ENCODE measurements at regions not wholly inside any gene's neighbourhood (a gene's known extent, or its start where the extent isn't known, plus 50 kb on each side); places are given as distances from the start of the nearest gene placed in this dataset.

DNA sequence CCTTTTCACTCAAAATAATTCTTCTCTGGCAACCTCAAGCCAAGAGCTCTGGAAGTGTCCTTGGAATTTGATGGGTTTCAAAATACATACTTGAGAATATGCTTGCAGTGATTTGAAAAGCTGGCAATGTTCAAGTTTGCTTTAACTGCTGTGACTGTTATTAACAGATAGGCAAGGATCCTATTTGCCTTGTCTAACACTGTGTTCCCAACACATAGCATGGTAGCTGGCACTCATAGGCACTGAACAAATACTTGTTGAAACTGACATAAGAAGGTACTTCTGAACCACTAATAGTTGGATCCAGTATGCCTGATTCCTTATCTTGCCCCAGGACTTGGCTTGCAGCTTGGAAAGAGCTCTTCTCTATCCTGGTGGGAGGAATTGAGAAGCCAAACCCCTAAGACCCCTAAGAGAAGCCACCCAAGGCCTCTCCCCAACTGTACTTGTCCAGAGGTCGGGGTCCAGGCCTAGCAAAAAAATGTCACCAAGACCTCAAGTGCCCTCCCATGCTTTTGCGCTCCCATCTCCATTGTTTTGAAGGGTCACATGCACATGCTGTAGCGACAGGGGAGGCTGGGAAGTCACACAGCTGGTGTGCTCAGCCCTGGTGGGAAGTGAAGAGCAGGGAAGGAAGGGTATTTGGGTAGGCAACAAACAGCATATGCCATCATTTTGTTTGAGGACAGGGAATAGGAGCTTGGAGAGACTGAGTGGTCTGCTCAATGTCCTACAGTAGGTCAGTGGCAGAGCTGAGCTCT, 118.4 kb upstream of the HAAO start:
- H3K4me3 ChIP-seq (ENCODE audit: low read depth, low read length) = no peak overlapping the region
- no peaks in the 10 kb centered on the region for H3K36me3 ChIP-seq (replicated peaks)
- in situ Hi-C loops (cut with HindIII; ENCODE audit: low pct_ligation_motif_present, low sequenced_read_pairs) = no loop called here
- H3K27me3 ChIP-seq (replicated peaks) = no peaks in the 10 kb centered on the region
- TF ChIP-seq, protein P1, sequence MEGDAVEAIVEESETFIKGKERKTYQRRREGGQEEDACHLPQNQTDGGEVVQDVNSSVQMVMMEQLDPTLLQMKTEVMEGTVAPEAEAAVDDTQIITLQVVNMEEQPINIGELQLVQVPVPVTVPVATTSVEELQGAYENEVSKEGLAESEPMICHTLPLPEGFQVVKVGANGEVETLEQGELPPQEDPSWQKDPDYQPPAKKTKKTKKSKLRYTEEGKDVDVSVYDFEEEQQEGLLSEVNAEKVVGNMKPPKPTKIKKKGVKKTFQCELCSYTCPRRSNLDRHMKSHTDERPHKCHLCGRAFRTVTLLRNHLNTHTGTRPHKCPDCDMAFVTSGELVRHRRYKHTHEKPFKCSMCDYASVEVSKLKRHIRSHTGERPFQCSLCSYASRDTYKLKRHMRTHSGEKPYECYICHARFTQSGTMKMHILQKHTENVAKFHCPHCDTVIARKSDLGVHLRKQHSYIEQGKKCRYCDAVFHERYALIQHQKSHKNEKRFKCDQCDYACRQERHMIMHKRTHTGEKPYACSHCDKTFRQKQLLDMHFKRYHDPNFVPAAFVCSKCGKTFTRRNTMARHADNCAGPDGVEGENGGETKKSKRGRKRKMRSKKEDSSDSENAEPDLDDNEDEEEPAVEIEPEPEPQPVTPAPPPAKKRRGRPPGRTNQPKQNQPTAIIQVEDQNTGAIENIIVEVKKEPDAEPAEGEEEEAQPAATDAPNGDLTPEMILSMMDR (IDR thresholded peaks at IDR 0.05; ENCODE audit: low read depth, low read length, missing control alignments) = no peak
- DNase-seq = no peak
- no peak overlapping the region for H3K27ac ChIP-seq

DNA sequence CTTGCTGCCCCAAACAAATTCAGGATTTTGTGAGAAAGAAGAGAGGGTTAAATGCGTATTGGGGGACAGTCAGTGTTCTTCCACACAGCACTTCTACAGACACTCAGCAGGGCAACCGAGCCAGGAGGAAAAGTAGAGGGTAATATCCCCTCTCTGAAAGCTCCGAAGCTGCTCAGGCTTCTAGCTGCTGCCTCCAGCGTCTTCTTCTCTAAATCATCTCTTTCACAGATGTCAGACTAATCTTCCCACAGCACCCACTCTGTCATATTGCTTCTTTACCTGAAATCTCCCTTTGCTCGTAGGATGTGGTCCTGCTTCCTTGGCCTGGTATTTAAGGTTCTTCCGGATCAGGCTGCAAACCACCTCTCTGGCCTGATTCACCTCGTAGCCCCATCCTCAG, 117.6 kb upstream of the HAAO start:
- in situ Hi-C loops (cut with HindIII; ENCODE audit: low pct_ligation_motif_present, low sequenced_read_pairs) = no loop called here
- TF ChIP-seq, protein P1 (IDR thresholded peaks at IDR 0.05; ENCODE audit: low read depth, low read length, missing control alignments) = no peak
- no peak for DNase-seq
- no peaks in the 10 kb centered on the region for H3K36me3 ChIP-seq (replicated peaks)
- H3K27ac ChIP-seq = no peak overlapping the region
- no peak overlapping the region for H3K4me3 ChIP-seq (ENCODE audit: low read depth, low read length)
- no peaks in the 10 kb centered on the region for H3K27me3 ChIP-seq (replicated peaks)

DNA sequence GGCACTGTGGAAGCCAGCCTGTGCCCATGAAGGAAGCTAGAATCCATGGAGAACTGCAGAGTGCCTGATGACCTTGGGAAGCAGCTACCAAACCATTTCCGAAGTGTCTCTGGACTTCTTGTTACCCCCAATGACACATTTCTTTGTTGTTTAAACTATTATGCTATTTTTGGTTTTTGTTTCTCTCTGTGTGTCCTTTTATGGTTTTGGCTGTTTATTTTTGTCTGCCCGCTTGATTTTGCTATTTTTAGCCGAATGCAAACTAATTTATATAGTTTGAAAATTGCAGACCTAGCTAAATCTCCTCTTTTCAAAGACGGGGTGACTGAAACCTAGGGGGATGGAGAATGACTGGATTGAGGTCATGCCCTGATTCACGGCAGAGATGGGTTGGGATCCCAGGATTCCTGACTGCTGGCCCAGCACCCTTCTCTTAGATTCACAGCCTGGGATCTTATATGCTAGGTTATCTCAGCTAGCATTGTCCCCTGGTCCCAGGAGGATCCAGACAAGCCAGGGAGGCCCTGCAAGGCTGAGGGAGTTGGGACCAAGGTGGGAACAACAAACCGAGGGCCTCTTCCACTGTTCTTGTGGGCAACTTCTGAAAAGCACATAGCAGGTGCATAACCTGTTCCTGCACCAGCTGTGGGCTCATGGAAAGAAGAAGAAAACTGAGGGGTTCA, 116.3 kb upstream of the HAAO start:
- in situ Hi-C loops (cut with HindIII; ENCODE audit: low pct_ligation_motif_present, low sequenced_read_pairs) = no loop called here
- no peak overlapping the region for H3K27ac ChIP-seq
- TF ChIP-seq, protein P1 (IDR thresholded peaks at IDR 0.05; ENCODE audit: low read depth, low read length, missing control alignments) = no peak

DNA sequence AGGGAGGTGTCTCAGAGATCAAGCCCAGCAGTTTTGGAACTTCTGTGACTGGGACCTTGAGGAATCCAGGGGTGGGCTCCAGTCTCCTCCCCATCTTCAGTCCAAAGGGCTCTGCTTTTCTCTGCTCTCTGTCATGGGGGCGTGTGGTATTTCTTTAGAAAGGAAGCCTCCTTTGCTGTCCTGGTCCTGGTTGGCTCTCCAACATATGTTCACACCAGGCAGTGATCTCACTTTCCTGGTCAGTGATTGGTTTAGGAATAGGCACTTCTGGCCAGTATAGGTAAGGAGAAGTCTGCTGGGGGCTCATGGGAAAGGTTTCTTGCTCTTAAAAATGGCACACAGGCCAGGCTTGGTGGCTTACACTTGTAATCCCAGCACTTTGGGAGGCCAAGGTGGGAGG, 115.5 kb upstream of the HAAO start:
- Histone ChIP-seq H3K27me3 (replicated peaks) (no peaks in the 10 kb centered on the region), H3K27ac (no peak overlapping the region), H3K36me3 (replicated peaks) (no peaks in the 10 kb centered on the region), H3K4me3 (ENCODE audit: low read depth, low read length) (no peak overlapping the region)
- TF ChIP-seq, protein P1 (IDR thresholded peaks at IDR 0.05; ENCODE audit: low read depth, low read length, missing control alignments) = no peak
- no peak for DNase-seq
- in situ Hi-C loops (cut with HindIII; ENCODE audit: low pct_ligation_motif_present, low sequenced_read_pairs) = no loop called here

More for the DNA sequence above, 116.3 kb upstream of the HAAO start:
- H3K36me3 ChIP-seq (replicated peaks) = no peaks in the 10 kb centered on the region
- H3K27me3 ChIP-seq (replicated peaks) = no peaks in the 10 kb centered on the region
- DNase-seq = no peak
- no peak overlapping the region for H3K4me3 ChIP-seq (ENCODE audit: low read depth, low read length)

DNA sequence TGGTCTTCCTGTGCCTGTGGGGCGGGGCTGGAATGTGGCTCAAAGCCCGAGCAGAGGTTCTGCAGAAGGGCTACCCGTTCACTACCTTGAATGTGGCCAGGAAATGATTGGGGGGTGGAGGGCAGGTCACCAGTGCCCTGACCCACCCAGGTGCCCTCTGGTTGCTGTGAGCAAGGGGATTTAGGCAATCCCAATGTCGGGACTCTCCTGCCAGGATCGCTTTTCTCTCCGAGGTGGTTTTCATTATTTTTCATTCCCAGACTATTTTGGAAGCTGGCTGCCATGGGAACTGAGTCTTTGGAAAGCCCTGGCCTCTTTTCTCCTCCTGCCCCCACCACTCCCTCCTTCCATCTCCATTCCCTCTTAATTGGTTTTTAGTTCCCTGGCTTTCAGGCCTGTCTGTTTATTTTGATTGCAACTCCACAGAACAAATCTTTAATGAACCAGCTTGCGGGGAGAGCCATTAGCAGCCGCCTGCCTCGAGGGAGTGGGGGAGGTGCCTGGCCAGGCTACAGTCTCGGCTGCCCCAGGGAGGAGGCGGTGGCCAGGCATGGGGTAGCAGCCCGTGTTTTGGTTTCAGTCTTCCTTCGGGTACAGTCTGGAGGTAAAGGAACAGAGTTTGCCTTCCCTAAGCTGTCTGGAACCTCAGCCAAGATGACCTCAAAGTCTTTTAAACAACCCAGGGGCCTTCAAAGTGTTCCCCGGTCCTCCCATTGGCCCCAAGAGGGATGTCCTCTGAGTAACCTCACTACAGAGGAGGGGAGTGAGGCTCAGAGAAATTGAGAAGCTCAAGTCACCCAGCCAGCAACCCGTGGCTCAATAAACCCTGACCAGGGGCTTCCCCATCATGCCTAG, 114.4 kb upstream of the HAAO start:
- TF ChIP-seq, protein P1 (IDR thresholded peaks at IDR 0.05; ENCODE audit: low read depth, low read length, missing control alignments) = no peak
- H3K27ac ChIP-seq = peak overlapping the region; percentile 7
- DNase-seq = no peak

More for the DNA sequence above, 114.4 kb upstream of the HAAO start:
- no peaks in the 10 kb centered on the region for H3K27me3 ChIP-seq (replicated peaks)
- no peak overlapping the region for H3K4me3 ChIP-seq (ENCODE audit: low read depth, low read length)
- in situ Hi-C loops (cut with HindIII; ENCODE audit: low pct_ligation_motif_present, low sequenced_read_pairs) = no loop called here
- no peaks in the 10 kb centered on the region for H3K36me3 ChIP-seq (replicated peaks)
